SK-N-MC (cell line): ENCODE measurements at regions not wholly inside any gene's neighbourhood (a gene's known extent, or its start where the extent isn't known, plus 50 kb on each side); places are given as distances from the start of the nearest gene placed in this dataset.

Experiments
- EZH2 ChIP-seq: fragments of 200-600 bp; sonication (generic); IDR thresholded peaks from one replicate; pipeline ENCODE4 v1.6.1; 2017; ENCODE audit warnings: antibody characterized with exemption
- FOXP2 ChIP-seq: optimal IDR thresholded peaks from 2 replicates; pipeline ENCODE3; 2011; ENCODE audit warnings: mild to moderate bottlenecking, moderate library complexity; ENCODE audit not compliant: insufficient read depth; ENCODE audit errors: extremely low read length, control extremely low read depth
- POLR2AphosphoS5 ChIP-seq: IDR thresholded peaks from 2 replicates; pipeline ENCODE4 v1.6.1; 2012; ENCODE audit warnings: mild to moderate bottlenecking, low read depth, low read length, borderline replicate concordance

GRCh38 chr2:18792226-18792629 lies 202.9 kb upstream of the NT5C1B start:
- TF ChIP-seq POLR2AphosphoS5 (no peak), EZH2 (no peak), FOXP2 (no peak)
